K562 (cell line): ENCODE measurements at regions not wholly inside any gene's neighbourhood (a gene's known extent, or its start where the extent isn't known, plus 50 kb on each side); places are given as distances from the start of the nearest gene placed in this dataset.

ENCODE experiments used
- ATAC-seq: fragments of 200-7000 bp; cut with Tn5 transposase; 3 replicates; pipeline ENCODE4 v1.9.1; 2020; ENCODE audit warnings: moderate library complexity
- BruUV-seq: library from RNA; stranded (reverse); fragments of 400-500 nt; replicated peaks from 2 replicates; lab custom pipeline; 2021; lab: Mats Ljungman, UMichigan
- CTCF ChIA-PET: fragments of 300-600 bp; formaldehyde crosslinking; extraction: SDS; loops from one replicate; lab custom pipeline; 2021; ENCODE audit warnings: low intra/inter-chr PET ratio; lab: Yijun Ruan, JAX
- POLR2A ChIA-PET: fragments of 300-600, 350-650 bp; sonication (Branson Sonifier 250); formaldehyde crosslinking; extraction: SDS; loops from one replicate; lab custom pipeline; 2021; ENCODE audit warnings: antibody characterized with exemption, inconsistent platforms; lab: Yijun Ruan, JAX
- DNase-seq, 4 experiments: peaks; one replicate each; pipeline versions ENCODE4 v3.0.0 to v3.0.0-alpha.2; 2011 to 2018; ENCODE audit warnings: low spot score in 3 of 4, mixed read lengths in 3 of 4; ENCODE audit errors: extremely low read depth in 1 of 4
- FAIRE-seq: peaks from 2 replicates; lab custom pipeline; 2011; peaks lifted over from hg19 to GRCh38; lab: Jason Lieb, UNC
- H2AFZ ChIP-seq: 2 replicates; pipeline ENCODE4 v1.6.0; 2011; ENCODE audit warnings: low read depth, low read length, control low read depth, inconsistent platforms
- H3K27ac ChIP-seq: fragments of 200-600 bp; 3 replicates; pipeline ENCODE4 v1.8.0; 2011; ENCODE audit warnings: low read depth, mild to moderate bottlenecking, control low read depth, inconsistent platforms, low read length, moderate library complexity, mixed read lengths; ENCODE audit errors: extremely low read depth
- H3K27me3 ChIP-seq, 2 experiments: fragments of 300-600 bp in 1 of 2; 2 replicates in 1 of 2; 3 replicates in 1 of 2; pipeline versions ENCODE4 v1.6.0 to v1.8.0; 2011; ENCODE audit warnings: inconsistent platforms in 2 of 2, low read length in 2 of 2, mild to moderate bottlenecking in 1 of 2, mixed read lengths in 1 of 2, moderate library complexity in 1 of 2; ENCODE audit not compliant: control insufficient read depth in 2 of 2, insufficient read depth in 2 of 2
- H3K36me3 ChIP-seq: fragments of 300-600 bp; 3 replicates; pipeline ENCODE4 v1.8.0; 2011; ENCODE audit warnings: mild to moderate bottlenecking, low read length, inconsistent platforms; ENCODE audit not compliant: control insufficient read depth, insufficient read depth
- H3K4me1 ChIP-seq, 2 experiments: fragments of 200-600 bp in 1 of 2; replicated peaks in 1 of 2; 2 replicates in 1 of 2; 3 replicates in 1 of 2; pipeline versions ENCODE4 v1.5.1 to v1.8.0; 2011; ENCODE audit warnings: inconsistent platforms in 2 of 2, low read length in 2 of 2, mild to moderate bottlenecking in 1 of 2, mixed read lengths in 1 of 2, moderate library complexity in 1 of 2; ENCODE audit not compliant: control insufficient read depth in 2 of 2, insufficient read depth in 2 of 2
- H3K4me2 ChIP-seq: 2 replicates; pipeline ENCODE4 v1.6.1; 2011; ENCODE audit warnings: low read length, control low read depth, inconsistent platforms, mixed read lengths; ENCODE audit not compliant: insufficient read depth
- H3K4me3 ChIP-seq: fragments of 200-600 bp; sonication (generic), shearing (Covaris generic); 2 replicates; pipeline ENCODE4 v1.5.1; 2016; ENCODE audit warnings: control low read depth, inconsistent platforms
- H3K79me2 ChIP-seq: fragments of 200-600 bp; 3 replicates; pipeline ENCODE4 v1.8.0; 2011; ENCODE audit warnings: low read length, inconsistent platforms; ENCODE audit not compliant: control insufficient read depth, insufficient read depth
- H3K9ac ChIP-seq, 2 experiments: 2 replicates each; pipeline versions ENCODE4 v1.6.0 to v1.6.1; 2011; ENCODE audit warnings: low read depth in 2 of 2, low read length in 2 of 2, control low read depth in 1 of 2, inconsistent platforms in 1 of 2, mild to moderate bottlenecking in 1 of 2, mixed read lengths in 1 of 2; ENCODE audit not compliant: insufficient read depth in 1 of 2
- H3K9me1 ChIP-seq: one replicate; pipeline ENCODE4 v1.6.0; 2011; ENCODE audit warnings: inconsistent platforms, mild to moderate bottlenecking, low read length, moderate library complexity; ENCODE audit not compliant: control insufficient read depth, insufficient read depth
- H3K9me3 ChIP-seq: replicated peaks from 2 replicates; pipeline ENCODE4 v1.5.1; 2011; ENCODE audit warnings: low read depth, low read length, inconsistent platforms; ENCODE audit not compliant: control insufficient read depth, insufficient read depth
- H4K20me1 ChIP-seq: replicated peaks from 2 replicates; pipeline ENCODE4 v1.6.1; 2011; ENCODE audit warnings: low read length, inconsistent platforms, mixed read lengths; ENCODE audit not compliant: control insufficient read depth, insufficient read depth
- ELK3 ChIP-seq: fragments of 450-650 bp; formaldehyde crosslinking; IDR thresholded peaks from 2 replicates; pipeline ENCODE4 v1.4.0; 2020; ENCODE audit warnings: mild to moderate bottlenecking
- EP300 ChIP-seq: IDR thresholded peaks from 2 replicates; pipeline ENCODE4 v1.6.1; 2012; ENCODE audit warnings: low read length, improper control_type of control experiment
- NR2F6 ChIP-seq: fragments of 450-650 bp; formaldehyde crosslinking; IDR thresholded peaks from 2 replicates; pipeline ENCODE4 v1.4.0; 2020; ENCODE audit warnings: mild to moderate bottlenecking
- NR3C1 ChIP-seq: sonication (generic); formaldehyde crosslinking; IDR thresholded peaks from 2 replicates; pipeline ENCODE4 v1.8.1; 2022; ENCODE audit warnings: missing genetic modification reagents
- PHB ChIP-seq: fragments of 250-450 bp; sonication (Bioruptor Pico); IDR thresholded peaks from 2 replicates; pipeline ENCODE4 v1.5.0; 2021
- PHB2 ChIP-seq: fragments of 450-650 bp; IDR thresholded peaks from 2 replicates; pipeline ENCODE4 v1.6.1; 2017; ENCODE audit warnings: low read depth
- PTTG1 ChIP-seq: fragments of 450-650 bp; IDR thresholded peaks from 2 replicates; pipeline ENCODE4 v1.6.1; 2016; ENCODE audit warnings: low read depth, mild to moderate bottlenecking, missing genetic modification characterization, missing compliant biosample characterization
- RBM15 ChIP-seq: fragments of 200-400 bp; formaldehyde crosslinking; IDR thresholded peaks from 2 replicates; pipeline ENCODE4 v1.6.1; 2018; ENCODE audit warnings: mild to moderate bottlenecking, low read length, moderate library complexity; ENCODE audit not compliant: insufficient read depth
- ZBTB26 ChIP-seq: fragments of 450-650 bp; formaldehyde crosslinking; IDR thresholded peaks from 2 replicates; pipeline ENCODE4 v1.4.0; 2022; ENCODE audit warnings: missing genetic modification characterization
- ZNF133 ChIP-seq: fragments of 250-450 bp; sonication (Bioruptor Pico); IDR thresholded peaks from 2 replicates; pipeline ENCODE4 v1.4.0; 2020; ENCODE audit warnings: mild to moderate bottlenecking
- ZNF146 ChIP-seq: IDR thresholded peaks from one replicate; pipeline ENCODE4 v1.6.1; 2018; ENCODE audit warnings: missing compliant biosample characterization; ENCODE audit not compliant: unreplicated experiment
- ZNF274 ChIP-seq: IDR thresholded peaks from 2 replicates; pipeline ENCODE4 v1.6.1; 2011; ENCODE audit warnings: low read depth, mild to moderate bottlenecking, low read length, moderate library complexity, borderline replicate concordance
- WGBS: fragments of 100-300 bp; shearing (Covaris generic); methylation state at CpG from one replicate; pipeline ENCODE4 v1.1.6; 2016; ENCODE audit warnings: low coverage, mixed read lengths; ENCODE audit not compliant: insufficient coverage; ENCODE audit errors: missing lambda C conversion rate; 5-methylcytosine and 5-hydroxymethylcytosine counted together
- in situ Hi-C: fragments of 300-500 bp; cut with MboI; formaldehyde crosslinking; loops from 4 replicates; pipeline ENCODE4 v1.15.0; 2018; ENCODE audit warnings: inconsistent platforms, mixed read lengths
- intact Hi-C: fragments of 100-400 bp; cut with micrococcal nuclease; formaldehyde crosslinking; loops from 2 replicates; pipeline ENCODE4 v1.14.2; 2022
- TF ChIP-seq, protein P1 (sequence below): fragments of 250-450 bp; sonication (Bioruptor Pico); IDR thresholded peaks from 2 replicates; pipeline ENCODE4 v1.8.0; 2021; ENCODE audit warnings: borderline replicate concordance, mild to moderate bottlenecking, moderate library complexity; ENCODE audit not compliant: poor library complexity, severe bottlenecking
- TF ChIP-seq, protein P2 (sequence below): sonication (generic); formaldehyde crosslinking; IDR thresholded peaks from 2 replicates; pipeline ENCODE4 v1.8.1; 2023; ENCODE audit warnings: missing genetic modification reagents, mild to moderate bottlenecking, borderline replicate concordance
- TF ChIP-seq, protein P3 (sequence below): fragments of 450-650 bp; formaldehyde crosslinking; IDR thresholded peaks from 2 replicates; pipeline ENCODE4 v1.4.0; 2020; ENCODE audit warnings: mild to moderate bottlenecking, moderate library complexity

DNA sequence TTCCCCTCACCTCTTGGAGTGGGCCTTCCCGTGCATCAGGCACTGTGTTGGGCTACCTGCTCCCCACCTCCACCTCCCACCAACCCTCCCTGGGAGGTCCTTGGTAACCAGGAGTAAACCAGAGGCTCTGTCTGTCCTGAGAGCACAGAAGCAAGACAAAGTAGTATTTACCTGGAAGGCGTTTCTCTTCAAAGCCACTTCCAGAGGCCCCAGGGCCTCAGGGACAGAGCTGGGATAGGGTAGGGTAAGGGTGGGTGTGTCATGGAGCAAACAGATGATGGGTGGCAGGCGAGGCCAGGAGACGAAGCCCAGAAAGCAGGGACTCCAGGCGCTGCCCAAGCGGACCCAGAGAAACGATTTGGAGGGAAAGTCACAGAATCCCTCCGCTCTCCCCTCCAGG is 77.2 kb upstream of the TARDBP start:
- H3K79me2 ChIP-seq = no peaks in the 10 kb centered on the region
- H3K9me1 ChIP-seq = no peaks in the 10 kb centered on the region
- H3K9ac ChIP-seq = no peak overlapping the region; a peak in 1 of 4 replicates
- FAIRE-seq (no peak), DNase-seq (no peak), ATAC-seq (no peak)
- no peak overlapping the region for H3K4me3 ChIP-seq
- peaks cover 22 to 70% of the 10 kb centered on the region in 2 experiments; a peak in 4 of 5 replicates for H3K27me3 ChIP-seq
- WGBS = 22% methylated on average over 7 of the region's 8 CpGs
- in situ Hi-C loops = no loop called here
- H3K9me3 ChIP-seq = no peaks in the 10 kb centered on the region
- CTCF ChIA-PET = no interaction called here
- H3K4me1 ChIP-seq = peaks cover 0 to 8% of the 10 kb centered on the region in 2 experiments; a peak in 4 of 5 replicates
- no peaks in the 10 kb centered on the region for H3K36me3 ChIP-seq
- no peak overlapping the region for H3K27ac ChIP-seq
- POLR2A ChIA-PET = interaction anchor here (0.7 to 1.5 kb wide), 3 partner anchors 9 to 28 kb away, joined by 3 read pairs; no protein-coding TSS in a partner anchor
- intact Hi-C loops = no loop called here
- no peak overlapping the region for H3K4me2 ChIP-seq
- no TSS peak for BruUV-seq
- H4K20me1 ChIP-seq = no peaks in the 10 kb centered on the region; the same call in 1 of the 2 replicates
- no peak overlapping the region for H2AFZ ChIP-seq
- TF ChIP-seq, protein P1, sequence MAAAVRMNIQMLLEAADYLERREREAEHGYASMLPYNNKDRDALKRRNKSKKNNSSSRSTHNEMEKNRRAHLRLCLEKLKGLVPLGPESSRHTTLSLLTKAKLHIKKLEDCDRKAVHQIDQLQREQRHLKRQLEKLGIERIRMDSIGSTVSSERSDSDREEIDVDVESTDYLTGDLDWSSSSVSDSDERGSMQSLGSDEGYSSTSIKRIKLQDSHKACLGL (CRISPR knock-in tag) = no peak
- TF ChIP-seq, protein P2, sequence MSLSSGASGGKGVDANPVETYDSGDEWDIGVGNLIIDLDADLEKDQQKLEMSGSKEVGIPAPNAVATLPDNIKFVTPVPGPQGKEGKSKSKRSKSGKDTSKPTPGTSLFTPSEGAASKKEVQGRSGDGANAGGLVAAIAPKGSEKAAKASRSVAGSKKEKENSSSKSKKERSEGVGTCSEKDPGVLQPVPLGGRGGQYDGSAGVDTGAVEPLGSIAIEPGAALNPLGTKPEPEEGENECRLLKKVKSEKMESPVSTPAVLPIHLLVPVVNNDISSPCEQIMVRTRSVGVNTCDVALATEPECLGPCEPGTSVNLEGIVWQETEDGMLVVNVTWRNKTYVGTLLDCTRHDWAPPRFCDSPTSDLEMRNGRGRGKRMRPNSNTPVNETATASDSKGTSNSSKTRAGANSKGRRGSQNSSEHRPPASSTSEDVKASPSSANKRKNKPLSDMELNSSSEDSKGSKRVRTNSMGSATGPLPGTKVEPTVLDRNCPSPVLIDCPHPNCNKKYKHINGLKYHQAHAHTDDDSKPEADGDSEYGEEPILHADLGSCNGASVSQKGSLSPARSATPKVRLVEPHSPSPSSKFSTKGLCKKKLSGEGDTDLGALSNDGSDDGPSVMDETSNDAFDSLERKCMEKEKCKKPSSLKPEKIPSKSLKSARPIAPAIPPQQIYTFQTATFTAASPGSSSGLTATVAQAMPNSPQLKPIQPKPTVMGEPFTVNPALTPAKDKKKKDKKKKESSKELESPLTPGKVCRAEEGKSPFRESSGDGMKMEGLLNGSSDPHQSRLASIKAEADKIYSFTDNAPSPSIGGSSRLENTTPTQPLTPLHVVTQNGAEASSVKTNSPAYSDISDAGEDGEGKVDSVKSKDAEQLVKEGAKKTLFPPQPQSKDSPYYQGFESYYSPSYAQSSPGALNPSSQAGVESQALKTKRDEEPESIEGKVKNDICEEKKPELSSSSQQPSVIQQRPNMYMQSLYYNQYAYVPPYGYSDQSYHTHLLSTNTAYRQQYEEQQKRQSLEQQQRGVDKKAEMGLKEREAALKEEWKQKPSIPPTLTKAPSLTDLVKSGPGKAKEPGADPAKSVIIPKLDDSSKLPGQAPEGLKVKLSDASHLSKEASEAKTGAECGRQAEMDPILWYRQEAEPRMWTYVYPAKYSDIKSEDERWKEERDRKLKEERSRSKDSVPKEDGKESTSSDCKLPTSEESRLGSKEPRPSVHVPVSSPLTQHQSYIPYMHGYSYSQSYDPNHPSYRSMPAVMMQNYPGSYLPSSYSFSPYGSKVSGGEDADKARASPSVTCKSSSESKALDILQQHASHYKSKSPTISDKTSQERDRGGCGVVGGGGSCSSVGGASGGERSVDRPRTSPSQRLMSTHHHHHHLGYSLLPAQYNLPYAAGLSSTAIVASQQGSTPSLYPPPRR (CRISPR knock-in tag) = no peak
- TF ChIP-seq ELK3 (CRISPR knock-in tag) = no peak
- TF ChIP-seq EP300 = no peak
- TF ChIP-seq, protein P3, sequence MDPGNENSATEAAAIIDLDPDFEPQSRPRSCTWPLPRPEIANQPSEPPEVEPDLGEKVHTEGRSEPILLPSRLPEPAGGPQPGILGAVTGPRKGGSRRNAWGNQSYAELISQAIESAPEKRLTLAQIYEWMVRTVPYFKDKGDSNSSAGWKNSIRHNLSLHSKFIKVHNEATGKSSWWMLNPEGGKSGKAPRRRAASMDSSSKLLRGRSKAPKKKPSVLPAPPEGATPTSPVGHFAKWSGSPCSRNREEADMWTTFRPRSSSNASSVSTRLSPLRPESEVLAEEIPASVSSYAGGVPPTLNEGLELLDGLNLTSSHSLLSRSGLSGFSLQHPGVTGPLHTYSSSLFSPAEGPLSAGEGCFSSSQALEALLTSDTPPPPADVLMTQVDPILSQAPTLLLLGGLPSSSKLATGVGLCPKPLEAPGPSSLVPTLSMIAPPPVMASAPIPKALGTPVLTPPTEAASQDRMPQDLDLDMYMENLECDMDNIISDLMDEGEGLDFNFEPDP = no peak
- TF ChIP-seq RBM15 = no peak
- TF ChIP-seq PHB (CRISPR knock-in tag) = no peak
- no peak for TF ChIP-seq ZNF146 (CRISPR knock-in tag)
- TF ChIP-seq ZNF274 = no peak
- no peak for TF ChIP-seq PTTG1 (tag)
- TF ChIP-seq NR2F6 (CRISPR knock-in tag) = no peak
- no peak for TF ChIP-seq ZBTB26
- TF ChIP-seq NR3C1 (CRISPR knock-in tag) = no peak
- no peak for TF ChIP-seq ZNF133 (CRISPR knock-in tag)
- TF ChIP-seq PHB2 = no peak
